HCT116 (cell line): ENCODE measurements at regions not wholly inside any gene's neighbourhood (a gene's known extent, or its start where the extent isn't known, plus 50 kb on each side); places are given as distances from the start of the nearest gene placed in this dataset.

Source experiments
- ATF3 ChIP-seq: IDR thresholded peaks from 2 replicates; pipeline ENCODE4 v1.6.1; 2012
- CTCF ChIP-seq, 3 experiments: fragments of 200-600 bp in 1 of 3; sonication (generic) in 1 of 3; IDR thresholded peaks in 2 of 3; conservative IDR thresholded peaks in 1 of 3; 2 replicates each; pipeline ENCODE4 v1.5.1; 2012 to 2017; ENCODE audit warnings: low read depth in 2 of 3, low read length in 2 of 3, antibody characterized with exemption in 1 of 3, borderline replicate concordance in 1 of 3, control low read depth in 1 of 3, mild to moderate bottlenecking in 1 of 3, mixed read lengths in 1 of 3, mixed run types in 1 of 3, moderate library complexity in 1 of 3; ENCODE audit not compliant: insufficient read depth in 1 of 3
- EZH2 ChIP-seq: fragments of 200-600 bp; sonication (generic); IDR thresholded peaks from 2 replicates; pipeline ENCODE4 v1.6.1; 2017; ENCODE audit warnings: antibody characterized with exemption, mixed run types
- POLR2A ChIP-seq: IDR thresholded peaks from 2 replicates; pipeline ENCODE4 v1.7.0; 2011; ENCODE audit warnings: borderline replicate concordance; ENCODE audit not compliant: insufficient read depth, insufficient read length; ENCODE audit errors: extremely low read depth
- POLR2AphosphoS5 ChIP-seq: IDR thresholded peaks from 2 replicates; pipeline ENCODE4 v1.6.1; 2011; ENCODE audit warnings: mild to moderate bottlenecking, low read depth, low read length, moderate library complexity
- SP1 ChIP-seq: IDR thresholded peaks from 2 replicates; pipeline ENCODE4 v1.6.1; 2012; ENCODE audit warnings: low read depth

- TF ChIP-seq ATF3 (no peak), CTCF (IDR thresholded peaks at IDR 0.05 in 2 of 3, conservative IDR thresholded peaks at IDR 0.05 in 1 of 3; ENCODE audit: borderline replicate concordance in 1 of 3, insufficient read depth in 1 of 3, low read depth in 2 of 3, low read length in 2 of 3) (no peak), POLR2AphosphoS5 (no peak), SP1 (no peak), EZH2 (no peak), POLR2A (no peak)
Observed at GRCh38 chr2:239813261-239814115, 211.7 kb downstream of the NDUFA10 start.
